ENCODE measurements at regions not wholly inside any gene's neighbourhood (a gene's known extent, or its start where the extent isn't known, plus 50 kb on each side); places are given as distances from the start of the nearest gene placed in this dataset.
"Not testable (repeated sequence)": the region's sequence is repeated elsewhere in the genome, so short reads cannot be mapped to it uniquely, and the experiment has no call there.

- H3K36me3 Mint-ChIP-seq (ENCODE audit: low read depth) = no peaks in the 10 kb centered on the region
- no peak overlapping the region for H3K4me3 Mint-ChIP-seq (ENCODE audit: low read depth)
- H3K9me3 Mint-ChIP-seq = peaks cover 10% of the 10 kb centered on the region
- no peaks in the 10 kb centered on the region for H3K4me1 Mint-ChIP-seq (ENCODE audit: low read depth)
- no peak for DNase-seq (ENCODE audit: low spot score)
- H3K27me3 Mint-ChIP-seq (ENCODE audit: low read depth) = no peaks in the 10 kb centered on the region
- intact Hi-C loops (cut with micrococcal nuclease) = no loop called here
- no peak overlapping the region for H3K27ac Mint-ChIP-seq
Measured at GRCh38 chr7:118436663-118437062, 212.2 kb downstream of the ANKRD7 start.

DNA sequence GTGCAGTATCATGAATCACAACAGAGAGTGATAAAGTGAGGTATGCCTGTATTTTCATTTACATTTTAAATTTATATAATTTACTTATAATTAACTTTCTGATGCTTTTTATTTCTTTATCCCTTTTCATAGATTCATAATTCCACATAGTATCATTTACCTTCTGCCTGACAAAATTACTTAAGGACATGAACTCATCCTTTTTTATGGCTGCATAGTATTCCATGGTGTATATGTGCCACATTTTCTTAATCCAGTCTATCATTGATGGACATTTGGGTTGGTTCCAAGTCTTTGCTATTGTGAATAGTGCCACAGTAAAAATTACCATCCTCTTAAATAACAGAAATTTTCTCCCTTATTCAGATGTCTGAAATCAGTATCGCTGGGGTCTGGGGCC, 224.5 kb downstream of the ANKRD7 start:
- intact Hi-C loops (cut with micrococcal nuclease); H3K27ac Mint-ChIP-seq; H3K4me3 Mint-ChIP-seq (ENCODE audit: low read depth): not testable (repeated sequence)

DNA sequence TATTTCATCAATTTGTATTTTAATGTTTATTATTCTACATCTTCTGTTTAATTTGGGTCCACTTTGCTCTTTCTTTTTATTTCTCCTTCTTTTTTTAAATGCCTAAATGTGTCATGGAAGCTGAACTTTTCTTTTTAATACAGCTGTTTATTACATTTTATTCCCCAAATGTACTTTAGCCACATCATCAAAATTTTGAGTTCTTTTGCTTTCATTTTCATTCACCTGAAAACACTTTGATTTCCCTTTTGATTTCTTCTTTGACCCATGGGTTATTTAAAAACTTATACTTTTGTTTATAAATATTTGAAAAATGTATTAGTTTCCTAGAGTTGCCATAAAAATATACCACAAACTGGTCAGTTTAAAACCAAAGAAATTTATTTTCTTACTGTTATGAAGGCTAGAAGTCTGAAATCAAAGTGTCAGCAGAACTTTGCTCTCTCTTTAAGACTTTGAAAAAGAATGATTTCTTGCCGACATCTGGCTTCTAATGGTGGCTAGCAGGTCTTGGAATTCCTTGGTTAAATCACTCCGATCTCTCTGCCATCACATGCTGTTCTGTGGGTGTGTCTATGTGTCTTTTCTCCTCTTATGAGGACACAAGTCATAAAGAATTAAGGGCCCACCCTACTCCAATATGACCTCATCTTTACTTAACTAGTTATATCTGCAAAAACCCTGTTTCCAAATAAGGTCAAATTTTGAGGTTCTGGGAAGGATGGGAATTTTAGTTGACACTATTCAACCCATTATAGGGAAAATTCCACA, 225.5 kb downstream of the ANKRD7 start:
- no peak overlapping the region for H3K4me3 Mint-ChIP-seq (ENCODE audit: low read depth)
- no peaks in the 10 kb centered on the region for H3K9me3 Mint-ChIP-seq
- no peak for DNase-seq (ENCODE audit: low spot score)
- no peaks in the 10 kb centered on the region for H3K36me3 Mint-ChIP-seq (ENCODE audit: low read depth)
- no peaks in the 10 kb centered on the region for H3K4me1 Mint-ChIP-seq (ENCODE audit: low read depth)
- intact Hi-C loops (cut with micrococcal nuclease) = no loop called here
- no peak overlapping the region for H3K27ac Mint-ChIP-seq
- H3K27me3 Mint-ChIP-seq (ENCODE audit: low read depth) = no peaks in the 10 kb centered on the region

More for the DNA sequence above, 224.5 kb downstream of the ANKRD7 start:
- DNase-seq (ENCODE audit: low spot score); H3K27me3 Mint-ChIP-seq (ENCODE audit: low read depth); H3K9me3 Mint-ChIP-seq; H3K36me3 Mint-ChIP-seq (ENCODE audit: low read depth); H3K4me1 Mint-ChIP-seq (ENCODE audit: low read depth): not testable (repeated sequence)

- intact Hi-C loops (cut with micrococcal nuclease) = no loop called here
- Mint-ChIP-seq H3K36me3 (ENCODE audit: low read depth) (no peaks in the 10 kb centered on the region), H3K9me3 (no peaks in the 10 kb centered on the region), H3K4me3 (ENCODE audit: low read depth) (no peak overlapping the region), H3K27ac (no peak overlapping the region), H3K4me1 (ENCODE audit: low read depth) (no peaks in the 10 kb centered on the region), H3K27me3 (ENCODE audit: low read depth) (no peaks in the 10 kb centered on the region)
- DNase-seq (ENCODE audit: low spot score) = no peak
Measured at GRCh38 chr7:118452128-118452527, 227.6 kb downstream of the ANKRD7 start.

GRCh38 chr7:118467381-118467780, 242.9 kb downstream of the ANKRD7 start:
- Mint-ChIP-seq H3K27me3 (ENCODE audit: low read depth) (no peaks in the 10 kb centered on the region), H3K27ac (no peak overlapping the region), H3K36me3 (ENCODE audit: low read depth) (no peaks in the 10 kb centered on the region), H3K4me1 (ENCODE audit: low read depth) (no peaks in the 10 kb centered on the region), H3K4me3 (ENCODE audit: low read depth) (no peak overlapping the region), H3K9me3 (no peaks in the 10 kb centered on the region)
- intact Hi-C loops (cut with micrococcal nuclease) = no loop called here
- DNase-seq (ENCODE audit: low spot score) = no peak

- intact Hi-C loops (cut with micrococcal nuclease) = no loop called here
- Mint-ChIP-seq H3K36me3 (ENCODE audit: low read depth) (no peaks in the 10 kb centered on the region), H3K27ac (no peak overlapping the region), H3K4me3 (ENCODE audit: low read depth) (no peak overlapping the region), H3K27me3 (ENCODE audit: low read depth) (no peaks in the 10 kb centered on the region), H3K4me1 (ENCODE audit: low read depth) (no peaks in the 10 kb centered on the region), H3K9me3 (no peaks in the 10 kb centered on the region)
- DNase-seq (ENCODE audit: low spot score) = no peak
Measured at GRCh38 chr7:118472581-118472980, 248.1 kb downstream of the ANKRD7 start.

DNA sequence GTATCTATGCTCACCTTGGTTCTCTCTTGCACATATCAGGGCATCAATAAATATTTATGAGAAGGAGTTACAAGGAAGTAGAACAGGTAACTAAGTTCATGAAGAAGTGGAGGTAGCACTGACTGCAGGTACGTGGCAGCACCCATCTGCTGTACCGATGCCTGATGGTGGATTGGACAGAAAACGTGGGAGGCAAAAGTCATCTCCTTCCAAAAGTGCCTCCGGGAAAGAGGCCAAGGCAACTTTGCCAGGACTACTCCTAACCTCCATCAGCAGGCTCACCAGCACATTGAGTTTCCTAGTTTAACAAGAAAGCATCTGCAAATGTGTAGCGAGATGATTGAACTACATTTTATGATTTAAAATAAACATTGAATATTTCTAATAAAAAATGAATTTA, 248.8 kb downstream of the ANKRD7 start:
- intact Hi-C loops (cut with micrococcal nuclease) = no loop called here
- DNase-seq (ENCODE audit: low spot score) = no peak
- no peaks in the 10 kb centered on the region for H3K4me1 Mint-ChIP-seq (ENCODE audit: low read depth)
- H3K9me3 Mint-ChIP-seq = no peaks in the 10 kb centered on the region
- H3K36me3 Mint-ChIP-seq (ENCODE audit: low read depth) = no peaks in the 10 kb centered on the region
- no peak overlapping the region for H3K27ac Mint-ChIP-seq
- H3K27me3 Mint-ChIP-seq (ENCODE audit: low read depth) = no peaks in the 10 kb centered on the region
- no peak overlapping the region for H3K4me3 Mint-ChIP-seq (ENCODE audit: low read depth)

- no peak for DNase-seq (ENCODE audit: low spot score)
- intact Hi-C loops (cut with micrococcal nuclease) = no loop called here
- peaks cover 5% of the 10 kb centered on the region for H3K9me3 Mint-ChIP-seq
- no peak overlapping the region for H3K4me3 Mint-ChIP-seq (ENCODE audit: low read depth)
- H3K27me3 Mint-ChIP-seq (ENCODE audit: low read depth) = no peaks in the 10 kb centered on the region
- no peaks in the 10 kb centered on the region for H3K4me1 Mint-ChIP-seq (ENCODE audit: low read depth)
- H3K27ac Mint-ChIP-seq = no peak overlapping the region
- H3K36me3 Mint-ChIP-seq (ENCODE audit: low read depth) = no peaks in the 10 kb centered on the region
Measured at GRCh38 chr7:118476036-118476435, 251.5 kb downstream of the ANKRD7 start.

GRCh38 chr7:118477036-118477435, 252.5 kb downstream of the ANKRD7 start:
- no peak overlapping the region for H3K27ac Mint-ChIP-seq
- no peak overlapping the region for H3K4me3 Mint-ChIP-seq (ENCODE audit: low read depth)
- peaks cover 5% of the 10 kb centered on the region for H3K9me3 Mint-ChIP-seq
- intact Hi-C loops (cut with micrococcal nuclease) = no loop called here
- H3K27me3 Mint-ChIP-seq (ENCODE audit: low read depth) = no peaks in the 10 kb centered on the region
- H3K4me1 Mint-ChIP-seq (ENCODE audit: low read depth) = no peaks in the 10 kb centered on the region
- H3K36me3 Mint-ChIP-seq (ENCODE audit: low read depth) = no peaks in the 10 kb centered on the region
- no peak for DNase-seq (ENCODE audit: low spot score)

DNA sequence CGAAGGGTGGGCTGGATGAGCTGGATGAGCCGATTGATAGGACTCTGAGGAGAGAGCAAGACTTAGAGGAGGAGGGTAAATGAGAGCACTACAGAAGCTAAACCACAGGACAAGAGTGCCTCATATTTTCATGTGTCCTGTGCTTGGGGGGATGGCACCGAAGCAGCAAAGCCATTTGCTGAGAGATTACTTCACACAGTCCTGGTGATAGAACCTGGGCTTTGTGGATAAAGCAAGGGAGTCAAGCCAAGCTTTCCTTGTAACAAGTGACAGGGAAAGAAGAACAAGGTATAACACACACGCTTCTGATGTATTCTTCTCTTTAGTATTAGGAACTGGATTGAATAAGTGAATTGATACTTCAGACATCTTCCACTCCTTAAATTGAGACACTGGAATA, 253.7 kb downstream of the ANKRD7 start:
- Mint-ChIP-seq H3K4me1 (ENCODE audit: low read depth) (no peaks in the 10 kb centered on the region), H3K4me3 (ENCODE audit: low read depth) (no peak overlapping the region), H3K27ac (no peak overlapping the region), H3K9me3 (peaks cover 12% of the 10 kb centered on the region), H3K27me3 (ENCODE audit: low read depth) (no peaks in the 10 kb centered on the region), H3K36me3 (ENCODE audit: low read depth) (no peaks in the 10 kb centered on the region)
- intact Hi-C loops (cut with micrococcal nuclease) = no loop called here
- no peak for DNase-seq (ENCODE audit: low spot score)

- intact Hi-C loops (cut with micrococcal nuclease) = no loop called here
- Mint-ChIP-seq H3K4me1 (ENCODE audit: low read depth) (no peaks in the 10 kb centered on the region), H3K27me3 (ENCODE audit: low read depth) (no peaks in the 10 kb centered on the region), H3K9me3 (peaks cover 12% of the 10 kb centered on the region), H3K27ac (no peak overlapping the region), H3K36me3 (ENCODE audit: low read depth) (no peaks in the 10 kb centered on the region), H3K4me3 (ENCODE audit: low read depth) (no peak overlapping the region)
- no peak for DNase-seq (ENCODE audit: low spot score)
Measured at GRCh38 chr7:118478931-118479330, 254.4 kb downstream of the ANKRD7 start.

DNA sequence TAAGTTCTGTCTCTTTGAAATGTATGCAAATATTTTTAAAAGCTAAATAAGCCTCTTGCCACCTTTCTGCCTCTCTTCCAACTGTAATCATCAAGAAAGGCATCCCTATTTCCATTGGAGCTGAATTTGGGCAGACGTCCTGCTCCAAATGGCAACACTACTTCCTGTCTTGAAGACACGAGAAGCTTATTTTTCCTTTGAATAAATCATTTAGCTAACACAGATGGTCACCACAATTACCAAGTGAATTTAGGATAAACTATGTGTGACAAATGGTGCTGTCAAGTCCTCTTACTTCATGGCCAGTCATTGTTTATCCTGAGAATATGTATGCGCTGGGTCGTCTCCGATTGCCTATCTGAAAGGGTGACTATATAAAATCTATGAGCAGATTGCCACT, 268.0 kb downstream of the ANKRD7 start:
- Mint-ChIP-seq H3K9me3 (no peaks in the 10 kb centered on the region), H3K27me3 (ENCODE audit: low read depth) (no peaks in the 10 kb centered on the region), H3K4me3 (ENCODE audit: low read depth) (no peak overlapping the region), H3K36me3 (ENCODE audit: low read depth) (no peaks in the 10 kb centered on the region), H3K4me1 (ENCODE audit: low read depth) (no peaks in the 10 kb centered on the region), H3K27ac (no peak overlapping the region)
- intact Hi-C loops (cut with micrococcal nuclease) = no loop called here
- no peak for DNase-seq (ENCODE audit: low spot score)

GRCh38 chr7:118496138-118496644, 271.7 kb downstream of the ANKRD7 start:
- no peaks in the 10 kb centered on the region for H3K4me1 Mint-ChIP-seq (ENCODE audit: low read depth)
- DNase-seq (ENCODE audit: low spot score) = no peak
- H3K9me3 Mint-ChIP-seq = no peaks in the 10 kb centered on the region
- no peaks in the 10 kb centered on the region for H3K27me3 Mint-ChIP-seq (ENCODE audit: low read depth)
- H3K4me3 Mint-ChIP-seq (ENCODE audit: low read depth) = no peak overlapping the region
- no peak overlapping the region for H3K27ac Mint-ChIP-seq
- no peaks in the 10 kb centered on the region for H3K36me3 Mint-ChIP-seq (ENCODE audit: low read depth)
- intact Hi-C loops (cut with micrococcal nuclease) = no loop called here

DNA sequence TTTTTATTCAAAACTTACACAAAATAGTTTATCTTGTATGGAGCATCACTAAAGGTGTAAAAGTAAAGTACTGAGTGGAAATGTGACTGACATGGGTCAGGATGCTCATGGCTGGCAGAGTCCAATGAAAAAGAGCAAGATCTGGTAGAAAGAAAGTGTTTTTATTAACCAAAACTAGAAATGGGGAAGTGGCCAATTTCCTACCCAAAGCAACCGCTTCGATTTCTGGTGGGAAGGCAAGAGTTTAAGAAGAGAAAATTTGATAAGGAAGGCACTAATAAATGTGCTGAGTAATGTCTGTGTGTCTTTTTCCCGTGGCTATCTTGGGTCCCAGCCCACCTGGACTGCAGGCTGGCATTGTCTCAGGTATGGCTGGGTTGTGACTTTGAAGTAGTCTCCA, 277.7 kb downstream of the ANKRD7 start:
- Mint-ChIP-seq H3K36me3 (ENCODE audit: low read depth) (no peaks in the 10 kb centered on the region), H3K9me3 (no peaks in the 10 kb centered on the region), H3K27ac (no peak overlapping the region), H3K27me3 (ENCODE audit: low read depth) (no peaks in the 10 kb centered on the region), H3K4me1 (ENCODE audit: low read depth) (no peaks in the 10 kb centered on the region), H3K4me3 (ENCODE audit: low read depth) (no peak overlapping the region)
- DNase-seq (ENCODE audit: low spot score) = no peak
- intact Hi-C loops (cut with micrococcal nuclease) = no loop called here
